HCT116 (cell line): ENCODE measurements at regions not wholly inside any gene's neighbourhood (a gene's known extent, or its start where the extent isn't known, plus 50 kb on each side); places are given as distances from the start of the nearest gene placed in this dataset.

Experiments used
- ATAC-seq: fragments of 200-7000 bp; cut with Tn5 transposase; 2 replicates; pipeline ENCODE4 v1.9.1; 2020; ENCODE audit warnings: mild to moderate bottlenecking, moderate library complexity
- BruUV-seq: library from RNA; stranded (reverse); fragments of 400-500 nt; replicated peaks from 2 replicates; lab custom pipeline; 2021; lab: Mats Ljungman, UMichigan
- CTCF ChIA-PET: fragments of 300-600 bp; sonication (Branson Sonifier 250); formaldehyde crosslinking; loops from one replicate; lab custom pipeline; 2021; ENCODE audit warnings: antibody characterized with exemption; lab: Charles Lee
- POLR2A ChIA-PET: fragments of 300-600, 350-600 bp; sonication (Branson Sonifier 250); formaldehyde crosslinking; loops from one replicate; lab custom pipeline; 2021; ENCODE audit warnings: antibody characterized with exemption; lab: Charles Lee
- RAD21 ChIA-PET, 2 experiments: fragments of 300-600 bp; sonication (Branson Sonifier 250); formaldehyde crosslinking; loops; one replicate each; lab custom pipeline; 2023; ENCODE audit warnings: low total read pairs in 2 of 2; ENCODE audit not compliant: uncharacterized antibody in 2 of 2, unreplicated experiment in 2 of 2, low non-redundant PET in 1 of 2; lab: Charles Lee
- DNase-seq: peaks from one replicate; pipeline ENCODE4 v3.0.0-alpha.2; 2010; ENCODE audit warnings: low read depth, low spot score
- H2AFZ ChIP-seq: fragments of 200-600 bp; shearing (Covaris generic), sonication (generic); 2 replicates; pipeline ENCODE4 v1.6.1; 2017; ENCODE audit warnings: low read depth, mixed run types, mixed read lengths, antibody characterized with exemption, low read length; ENCODE audit not compliant: poor library complexity, severe bottlenecking
- H3K27ac ChIP-seq: 2 replicates; pipeline ENCODE4 v1.5.1; 2012; ENCODE audit warnings: low read depth, low read length
- H3K27me3 ChIP-seq: fragments of 200-600 bp; sonication (generic); 2 replicates; pipeline ENCODE4 v1.6.1; 2016; ENCODE audit warnings: mixed run types, low read length, mixed read lengths; ENCODE audit not compliant: insufficient read depth
- H3K36me3 ChIP-seq, 2 experiments: fragments of 200-500 bp in 1 of 2; fragments of 200-600 bp in 1 of 2; sonication (Bioruptor generic) in 1 of 2; sonication (generic) in 1 of 2; 2 replicates each; pipeline versions ENCODE4 v1.5.1 to v1.6.1; 2014 to 2016; ENCODE audit warnings: low read length in 2 of 2, inconsistent platforms in 1 of 2, mixed read lengths in 1 of 2, mixed run types in 1 of 2; ENCODE audit not compliant: insufficient read depth in 2 of 2, control insufficient read depth in 1 of 2
- H3K4me1 ChIP-seq, 2 experiments: fragments of 200-600 bp in 1 of 2; sonication (generic) in 1 of 2; 2 replicates each; pipeline versions ENCODE4 v1.5.1 to v1.6.1; 2012 to 2017; ENCODE audit warnings: low read length in 2 of 2, inconsistent platforms in 1 of 2, mild to moderate bottlenecking in 1 of 2, mixed read lengths in 1 of 2, mixed run types in 1 of 2, moderate library complexity in 1 of 2; ENCODE audit not compliant: insufficient read depth in 2 of 2, control insufficient read depth in 1 of 2
- H3K4me2 ChIP-seq: fragments of 200-600 bp; sonication (generic); 2 replicates; pipeline ENCODE4 v1.6.1; 2017; ENCODE audit warnings: mixed run types, low read length, mixed read lengths
- H3K4me3 ChIP-seq, 2 experiments: fragments of 200-600 bp in 1 of 2; sonication (generic) in 1 of 2; replicated peaks in 1 of 2; 2 replicates each; pipeline ENCODE4 v1.5.1; 2011 to 2016; ENCODE audit warnings: low read length in 2 of 2, control low read depth in 1 of 2, low read depth in 1 of 2, mild to moderate bottlenecking in 1 of 2, mixed read lengths in 1 of 2, mixed run types in 1 of 2
- H3K79me2 ChIP-seq: fragments of 200-600 bp; sonication (generic); 2 replicates; pipeline ENCODE4 v1.6.1; 2017; ENCODE audit warnings: mild to moderate bottlenecking, mixed run types, low read length, moderate library complexity, mixed read lengths; ENCODE audit not compliant: insufficient read depth
- H3K9ac ChIP-seq: fragments of 200-600 bp; sonication (generic); 2 replicates; pipeline ENCODE4 v1.6.1; 2016; ENCODE audit warnings: low read length, mixed read lengths
- H3K9me2 ChIP-seq: fragments of 200-600 bp; sonication (generic), shearing (Covaris generic); 2 replicates; pipeline ENCODE4 v1.6.1; 2017; ENCODE audit warnings: mixed run types, mild to moderate bottlenecking, moderate library complexity; ENCODE audit not compliant: insufficient read depth
- H3K9me3 ChIP-seq, 2 experiments: fragments of 200-500 bp in 1 of 2; fragments of 200-600 bp in 1 of 2; sonication (Bioruptor generic) in 1 of 2; sonication (generic) in 1 of 2; 2 replicates each; pipeline ENCODE4 v1.6.1; 2014 to 2017; ENCODE audit warnings: low read length in 2 of 2, mixed read lengths in 2 of 2, inconsistent platforms in 1 of 2, low read depth in 1 of 2, mild to moderate bottlenecking in 1 of 2, mixed run types in 1 of 2, moderate library complexity in 1 of 2; ENCODE audit not compliant: control insufficient read depth in 1 of 2, insufficient read depth in 1 of 2
- H4K20me1 ChIP-seq: fragments of 200-600 bp; sonication (generic), shearing (Covaris generic); 2 replicates; pipeline ENCODE4 v1.6.1; 2017; ENCODE audit warnings: mixed run types, mild to moderate bottlenecking, moderate library complexity; ENCODE audit not compliant: insufficient read depth
- ELF1 ChIP-seq: IDR thresholded peaks from 2 replicates; pipeline ENCODE4 v1.6.1; 2012; ENCODE audit warnings: low read depth, borderline replicate concordance
- EZH2phosphoT487 ChIP-seq: fragments of 200-600 bp; IDR thresholded peaks from 2 replicates; pipeline ENCODE4 v1.6.1; 2018; ENCODE audit warnings: antibody characterized with exemption, borderline replicate concordance
- FOSL1 ChIP-seq: IDR thresholded peaks from 2 replicates; pipeline ENCODE4 v1.6.1; 2012; ENCODE audit warnings: low read depth
- JUND ChIP-seq: IDR thresholded peaks from 2 replicates; pipeline ENCODE4 v1.6.1; 2012
- POLR2AphosphoS5 ChIP-seq: IDR thresholded peaks from 2 replicates; pipeline ENCODE4 v1.6.1; 2011; ENCODE audit warnings: mild to moderate bottlenecking, low read depth, low read length, moderate library complexity
- SP1 ChIP-seq: IDR thresholded peaks from 2 replicates; pipeline ENCODE4 v1.6.1; 2012; ENCODE audit warnings: low read depth
- YY1 ChIP-seq: IDR thresholded peaks from 2 replicates; pipeline ENCODE4 v1.6.1; 2011; ENCODE audit warnings: low read length, low read depth, moderate library complexity, mild to moderate bottlenecking; ENCODE audit not compliant: insufficient replicate concordance; ENCODE audit errors: extremely low read depth
- intact Hi-C: fragments of 100-400 bp; cut with micrococcal nuclease; formaldehyde crosslinking; loops from 2 replicates; pipeline ENCODE4 v1.10.0; 2022
- TF ChIP-seq, protein P1 (sequence below): IDR thresholded peaks from 2 replicates; pipeline ENCODE4 v1.6.1; 2012; ENCODE audit warnings: low read depth
- TF ChIP-seq, protein P2 (sequence below): IDR thresholded peaks from 2 replicates; pipeline ENCODE4 v1.6.1; 2012

DNA sequence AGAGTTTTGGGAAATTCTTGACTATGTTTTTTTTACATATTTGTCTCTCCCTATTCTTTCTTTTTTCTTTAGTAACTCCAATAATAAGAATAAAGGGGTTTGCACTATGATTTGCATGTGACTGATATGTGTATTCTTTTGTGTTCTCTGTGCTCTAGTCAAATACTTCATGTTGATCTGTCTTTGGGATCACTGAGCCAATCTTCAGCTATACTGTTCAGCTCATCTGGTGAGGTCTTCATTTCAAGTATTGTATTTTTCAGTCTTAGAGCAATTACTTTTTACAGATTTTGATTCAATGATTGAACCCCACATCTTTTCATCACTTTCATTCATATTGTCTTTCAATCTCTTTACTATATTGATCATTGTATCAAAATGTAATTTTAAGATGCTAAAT lies 58.1 kb upstream of the TAF11L2 start:
- Histone ChIP-seq H3K9me3 (no peaks in the 10 kb centered on the region; a peak in 1 of 4 replicates), H3K4me2 (no peak overlapping the region)

More for the DNA sequence above, 58.1 kb upstream of the TAF11L2 start:
- Histone ChIP-seq H3K36me3 (no peaks in the 10 kb centered on the region), H3K27ac (no peak overlapping the region), H4K20me1 (no peaks in the 10 kb centered on the region), H3K79me2 (no peaks in the 10 kb centered on the region), H3K27me3 (no peaks in the 10 kb centered on the region), H3K9me2 (no peaks in the 10 kb centered on the region), H3K9ac (no peak overlapping the region), H2AFZ (no peak overlapping the region), H3K4me3 (no peak overlapping the region), H3K4me1 (no peaks in the 10 kb centered on the region)
- ATAC-seq (no peak), DNase-seq (no peak)
- BruUV-seq, result no TSS peak
- CTCF ChIA-PET, result no interaction called here
- POLR2A ChIA-PET, result no interaction called here
- intact Hi-C loops, result no loop called here
- RAD21 ChIA-PET, result no interaction called here
- TF ChIP-seq POLR2AphosphoS5 (no peak), YY1 (no peak), EZH2phosphoT487 (no peak), FOSL1 (no peak), ELF1 (no peak), SP1 (no peak), JUND (no peak)
- TF ChIP-seq, protein P1, sequence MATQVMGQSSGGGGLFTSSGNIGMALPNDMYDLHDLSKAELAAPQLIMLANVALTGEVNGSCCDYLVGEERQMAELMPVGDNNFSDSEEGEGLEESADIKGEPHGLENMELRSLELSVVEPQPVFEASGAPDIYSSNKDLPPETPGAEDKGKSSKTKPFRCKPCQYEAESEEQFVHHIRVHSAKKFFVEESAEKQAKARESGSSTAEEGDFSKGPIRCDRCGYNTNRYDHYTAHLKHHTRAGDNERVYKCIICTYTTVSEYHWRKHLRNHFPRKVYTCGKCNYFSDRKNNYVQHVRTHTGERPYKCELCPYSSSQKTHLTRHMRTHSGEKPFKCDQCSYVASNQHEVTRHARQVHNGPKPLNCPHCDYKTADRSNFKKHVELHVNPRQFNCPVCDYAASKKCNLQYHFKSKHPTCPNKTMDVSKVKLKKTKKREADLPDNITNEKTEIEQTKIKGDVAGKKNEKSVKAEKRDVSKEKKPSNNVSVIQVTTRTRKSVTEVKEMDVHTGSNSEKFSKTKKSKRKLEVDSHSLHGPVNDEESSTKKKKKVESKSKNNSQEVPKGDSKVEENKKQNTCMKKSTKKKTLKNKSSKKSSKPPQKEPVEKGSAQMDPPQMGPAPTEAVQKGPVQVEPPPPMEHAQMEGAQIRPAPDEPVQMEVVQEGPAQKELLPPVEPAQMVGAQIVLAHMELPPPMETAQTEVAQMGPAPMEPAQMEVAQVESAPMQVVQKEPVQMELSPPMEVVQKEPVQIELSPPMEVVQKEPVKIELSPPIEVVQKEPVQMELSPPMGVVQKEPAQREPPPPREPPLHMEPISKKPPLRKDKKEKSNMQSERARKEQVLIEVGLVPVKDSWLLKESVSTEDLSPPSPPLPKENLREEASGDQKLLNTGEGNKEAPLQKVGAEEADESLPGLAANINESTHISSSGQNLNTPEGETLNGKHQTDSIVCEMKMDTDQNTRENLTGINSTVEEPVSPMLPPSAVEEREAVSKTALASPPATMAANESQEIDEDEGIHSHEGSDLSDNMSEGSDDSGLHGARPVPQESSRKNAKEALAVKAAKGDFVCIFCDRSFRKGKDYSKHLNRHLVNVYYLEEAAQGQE, result no peak
- TF ChIP-seq, protein P2, sequence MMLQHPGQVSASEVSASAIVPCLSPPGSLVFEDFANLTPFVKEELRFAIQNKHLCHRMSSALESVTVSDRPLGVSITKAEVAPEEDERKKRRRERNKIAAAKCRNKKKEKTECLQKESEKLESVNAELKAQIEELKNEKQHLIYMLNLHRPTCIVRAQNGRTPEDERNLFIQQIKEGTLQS, result no peak
